Endothelial cell of umbilical vein (primary cell): ENCODE measurements at regions not wholly inside any gene's neighbourhood (a gene's known extent, or its start where the extent isn't known, plus 50 kb on each side); places are given as distances from the start of the nearest gene placed in this dataset.

Experiments
- BruUV-seq: library from RNA; stranded (reverse); fragments of 400-500 nt; replicated peaks from 2 replicates; lab custom pipeline; 2021; lab: Mats Ljungman, UMichigan
- CTCF ChIA-PET: fragments of 300-600, 350-600 bp; sonication (Branson Sonifier 250); formaldehyde crosslinking; loops from one replicate; lab custom pipeline; 2021; ENCODE audit warnings: antibody characterized with exemption, inconsistent platforms; lab: Charles Lee
- POLR2A ChIA-PET: fragments of 300-600, 350-600 bp; sonication (Branson Sonifier 250); formaldehyde crosslinking; loops from one replicate; lab custom pipeline; 2021; ENCODE audit warnings: antibody characterized with exemption, inconsistent platforms; lab: Charles Lee
- DNase-seq: peaks from one replicate; pipeline ENCODE4 v3.0.0-alpha.2; 2011; ENCODE audit warnings: low read depth, low spot score
- FAIRE-seq: peaks from 2 replicates; lab custom pipeline; 2011; peaks lifted over from hg19 to GRCh38; lab: Jason Lieb, UNC
- H2AFZ ChIP-seq: 2 replicates; pipeline ENCODE4 v1.6.0; 2012; ENCODE audit warnings: low read depth, low read length, control low read depth, inconsistent platforms
- H3K27ac ChIP-seq: 2 replicates; pipeline ENCODE4 v1.5.1; 2011; ENCODE audit warnings: low read depth, mild to moderate bottlenecking, control low read depth, low read length, moderate library complexity; ENCODE audit not compliant: insufficient read depth
- H3K27me3 ChIP-seq, 2 experiments: 2 replicates each; pipeline versions ENCODE4 v1.6.0 to v1.6.1; 2011; ENCODE audit warnings: low read length in 2 of 2, mixed read lengths in 1 of 2; ENCODE audit not compliant: control insufficient read depth in 2 of 2, insufficient read depth in 2 of 2
- H3K36me3 ChIP-seq, 2 experiments: 2 replicates in 1 of 2; 3 replicates in 1 of 2; pipeline ENCODE4 v1.5.1; 2011; ENCODE audit warnings: low read length in 2 of 2, mild to moderate bottlenecking in 1 of 2, moderate library complexity in 1 of 2; ENCODE audit not compliant: control insufficient read depth in 2 of 2, insufficient read depth in 2 of 2; ENCODE audit errors: extremely low read depth in 1 of 2
- H3K4me1 ChIP-seq: 3 replicates; pipeline ENCODE4 v1.5.1; 2011; ENCODE audit warnings: mild to moderate bottlenecking, low read length; ENCODE audit not compliant: control insufficient read depth, insufficient read depth; ENCODE audit errors: extremely low read depth
- H3K4me2 ChIP-seq: 2 replicates; pipeline ENCODE4 v1.6.1; 2011; ENCODE audit warnings: low read length, control low read depth, mixed read lengths; ENCODE audit not compliant: insufficient read depth
- H3K4me3 ChIP-seq, 3 experiments: fragments of 200-600 bp in 1 of 3; sonication (generic), shearing (Covaris generic) in 1 of 3; replicated peaks in 1 of 3; 2 replicates each; pipeline ENCODE4 v1.5.1; 2011 to 2016; ENCODE audit warnings: control low read depth in 3 of 3, low read length in 3 of 3, mild to moderate bottlenecking in 2 of 3, inconsistent platforms in 1 of 3, low read depth in 1 of 3, moderate library complexity in 1 of 3; ENCODE audit not compliant: insufficient read depth in 1 of 3
- H3K79me2 ChIP-seq: 2 replicates; pipeline ENCODE4 v1.6.0; 2012; ENCODE audit warnings: low read length, inconsistent platforms; ENCODE audit not compliant: control insufficient read depth, insufficient read depth
- H3K9ac ChIP-seq: replicated peaks from 2 replicates; pipeline ENCODE3; 2011; ENCODE audit warnings: low read length, control low read depth; ENCODE audit not compliant: insufficient read depth; ENCODE audit errors: extremely low read depth
- H3K9me1 ChIP-seq: replicated peaks from 3 replicates; pipeline ENCODE4 v1.6.0; 2011; ENCODE audit warnings: mild to moderate bottlenecking, low read length; ENCODE audit not compliant: control insufficient read depth, insufficient read depth; ENCODE audit errors: extremely low read depth
- H3K9me3 ChIP-seq: replicated peaks from 2 replicates; pipeline ENCODE4 v1.5.1; 2012; ENCODE audit warnings: low read length, inconsistent platforms; ENCODE audit not compliant: control insufficient read depth, insufficient read depth
- H4K20me1 ChIP-seq: replicated peaks from 2 replicates; pipeline ENCODE3; 2011; ENCODE audit warnings: mild to moderate bottlenecking, low read length; ENCODE audit not compliant: control insufficient read depth, insufficient read depth; ENCODE audit errors: extremely low read depth
- CTCF ChIP-seq, 2 donors: IDR thresholded peaks; 1 replicate in 1 of 2; 2 replicates in 1 of 2; pipeline ENCODE4 v1.5.1; 2011; ENCODE audit warnings: low read length in 2 of 2, mild to moderate bottlenecking in 2 of 2, moderate library complexity in 2 of 2, control low read depth in 1 of 2, inconsistent platforms in 1 of 2, low read depth in 1 of 2; ENCODE audit not compliant: insufficient read depth in 1 of 2; ENCODE audit errors: extremely low read depth in 1 of 2
- EZH2 ChIP-seq: IDR thresholded peaks from 2 replicates; pipeline ENCODE4 v1.6.1; 2012; ENCODE audit warnings: borderline replicate concordance, low read depth, mild to moderate bottlenecking, moderate library complexity, low read length, inconsistent platforms; ENCODE audit not compliant: severe bottlenecking
- GATA2 ChIP-seq: IDR thresholded peaks from 2 replicates; pipeline ENCODE4 v1.7.0; 2011; ENCODE audit warnings: low read depth, mild to moderate bottlenecking, moderate library complexity, mixed read lengths, low read length; ENCODE audit not compliant: insufficient read length, insufficient read depth
- JUN ChIP-seq: IDR thresholded peaks from 2 replicates; pipeline ENCODE4 v1.6.1; 2011; ENCODE audit warnings: borderline replicate concordance, low read depth; ENCODE audit not compliant: insufficient read length, insufficient read depth
- MYC ChIP-seq: IDR thresholded peaks from one replicate; pipeline ENCODE4 v1.6.1; 2011; ENCODE audit warnings: mild to moderate bottlenecking, low read depth, low read length
- POLR2A ChIP-seq: IDR thresholded peaks from 2 replicates; pipeline ENCODE4 v1.6.1; 2012; ENCODE audit warnings: low read depth, mild to moderate bottlenecking, control low read depth, low read length
- POLR2AphosphoS5 ChIP-seq: IDR thresholded peaks from 2 replicates; pipeline ENCODE4 v1.6.1; 2012; ENCODE audit warnings: low read depth, mild to moderate bottlenecking, control low read depth, low read length, moderate library complexity; ENCODE audit not compliant: insufficient read depth
- dilution Hi-C: fragments of 300-500 bp; cut with MboI; formaldehyde crosslinking; loops from one replicate; pipeline ENCODE4 v1.15.0; 2019; ENCODE audit warnings: low sequenced_read_pairs; ENCODE audit not compliant: extremely low pct_ligation_motif_present
- intact Hi-C: fragments of 100-400 bp; cut with micrococcal nuclease; formaldehyde crosslinking; loops from one replicate; pipeline ENCODE4 v1.10.0; 2022
- TF ChIP-seq, protein P1 (sequence below): IDR thresholded peaks from 2 replicates; pipeline ENCODE4 v1.6.1; 2011; ENCODE audit not compliant: insufficient read depth, insufficient read length

- FAIRE-seq (no peak), DNase-seq (no peak)
- H3K9me1 ChIP-seq = no peaks in the 10 kb centered on the region
- H3K36me3 ChIP-seq = no peaks in the 10 kb centered on the region
- no peak overlapping the region for H3K4me3 ChIP-seq
- intact Hi-C loops = no loop called here
- H3K27me3 ChIP-seq = no peaks in the 10 kb centered on the region
- no TSS peak for BruUV-seq
- H2AFZ ChIP-seq = no peak overlapping the region
- H3K9me3 ChIP-seq = no peaks in the 10 kb centered on the region
- H3K4me2 ChIP-seq = no peak overlapping the region
- dilution Hi-C loops = no loop called here
- H3K9ac ChIP-seq = no peak overlapping the region
- peaks cover 5% of the 10 kb centered on the region for H3K4me1 ChIP-seq
- TF ChIP-seq EZH2 (no peak), POLR2A (no peak), JUN (no peak), GATA2 (no peak), CTCF (IDR thresholded peaks at IDR 0.05; ENCODE audit: extremely low read depth in 1 of 2, insufficient read depth in 1 of 2, low read depth in 1 of 2, low read length in 2 of 2) (no peak)
- TF ChIP-seq, protein P1, sequence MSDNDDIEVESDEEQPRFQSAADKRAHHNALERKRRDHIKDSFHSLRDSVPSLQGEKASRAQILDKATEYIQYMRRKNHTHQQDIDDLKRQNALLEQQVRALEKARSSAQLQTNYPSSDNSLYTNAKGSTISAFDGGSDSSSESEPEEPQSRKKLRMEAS = no peak
- H4K20me1 ChIP-seq = no peaks in the 10 kb centered on the region
- ChIA-PET POLR2A (no interaction called here), CTCF (no interaction called here)
- no peaks in the 10 kb centered on the region for H3K79me2 ChIP-seq
- H3K27ac ChIP-seq = no peak overlapping the region
Measured at GRCh38 chr4:15144967-15145295, 142.7 kb downstream of the CPEB2 start.

DNA sequence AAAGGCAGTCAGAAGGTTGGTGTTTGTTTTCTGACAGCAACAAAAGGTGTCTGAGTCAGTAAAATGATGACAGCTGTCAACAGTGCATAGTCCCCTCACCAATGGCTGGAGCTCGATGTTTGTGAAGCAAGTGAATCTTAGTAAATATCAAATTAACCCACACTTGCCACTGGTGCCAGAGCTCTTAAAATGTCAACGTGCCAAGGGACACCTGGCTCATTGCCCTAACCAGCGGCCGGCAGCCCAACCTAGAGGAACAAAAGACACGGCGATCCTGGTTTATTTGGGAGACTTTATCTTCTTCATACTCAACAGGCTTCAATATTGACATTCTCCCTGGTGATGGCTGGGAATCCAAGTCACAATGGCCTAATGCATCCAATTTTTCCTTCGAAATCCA, 143.4 kb downstream of the CPEB2 start:
- H3K9me3 ChIP-seq = no peaks in the 10 kb centered on the region
- FAIRE-seq (no peak), DNase-seq (no peak)
- no peak overlapping the region for H2AFZ ChIP-seq
- intact Hi-C loops = no loop called here
- H3K9ac ChIP-seq = no peak overlapping the region
- H3K4me1 ChIP-seq = peaks cover 9% of the 10 kb centered on the region
- dilution Hi-C loops = no loop called here
- BruUV-seq = no TSS peak
- no peaks in the 10 kb centered on the region for H3K27me3 ChIP-seq
- POLR2A ChIA-PET = no interaction called here
- no peak overlapping the region for H3K4me3 ChIP-seq
- no peaks in the 10 kb centered on the region for H4K20me1 ChIP-seq
- no peak overlapping the region for H3K27ac ChIP-seq
- H3K4me2 ChIP-seq = no peak overlapping the region
- H3K79me2 ChIP-seq = no peaks in the 10 kb centered on the region
- no peaks in the 10 kb centered on the region for H3K9me1 ChIP-seq
- H3K36me3 ChIP-seq = no peaks in the 10 kb centered on the region
- TF ChIP-seq POLR2AphosphoS5 (no peak), EZH2 (no peak), MYC (no peak), GATA2 (no peak), CTCF (IDR thresholded peaks at IDR 0.05; ENCODE audit: extremely low read depth in 1 of 2, insufficient read depth in 1 of 2, low read depth in 1 of 2, low read length in 2 of 2) (no peak)
- TF ChIP-seq, protein P1 = no peak
- CTCF ChIA-PET = no interaction called here
